GM21515 (cell line): ENCODE measurements at regions not wholly inside any gene's neighbourhood (a gene's known extent, or its start where the extent isn't known, plus 50 kb on each side); places are given as distances from the start of the nearest gene placed in this dataset.

Experiments
- ATAC-seq: cut with Tn5 transposase; IDR thresholded peaks from one replicate; pipeline ENCODE4 v1.9.1; 2021; ENCODE audit not compliant: unreplicated experiment

DNA sequence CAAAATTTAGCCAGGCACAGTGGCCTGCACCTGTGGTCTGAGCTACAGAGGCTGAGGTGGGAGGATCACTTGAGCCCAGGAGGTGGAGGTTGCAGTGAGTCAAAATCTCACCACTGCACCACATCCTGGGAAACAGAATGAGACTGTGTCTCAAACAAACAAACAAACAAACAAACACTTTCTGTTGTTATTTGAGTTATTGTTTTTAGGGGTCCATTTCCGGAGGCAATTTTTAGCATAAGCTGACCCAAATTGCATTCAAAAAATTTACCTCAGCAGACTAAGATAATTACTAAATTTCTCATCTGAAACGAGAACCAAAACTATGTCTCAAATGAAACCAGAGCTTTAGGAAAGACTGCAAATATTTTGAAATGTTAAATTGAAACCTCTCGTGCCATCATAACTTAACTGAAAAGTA lies 1485.1 kb downstream of the EFNA5 start:
- no peak for ATAC-seq

DNA sequence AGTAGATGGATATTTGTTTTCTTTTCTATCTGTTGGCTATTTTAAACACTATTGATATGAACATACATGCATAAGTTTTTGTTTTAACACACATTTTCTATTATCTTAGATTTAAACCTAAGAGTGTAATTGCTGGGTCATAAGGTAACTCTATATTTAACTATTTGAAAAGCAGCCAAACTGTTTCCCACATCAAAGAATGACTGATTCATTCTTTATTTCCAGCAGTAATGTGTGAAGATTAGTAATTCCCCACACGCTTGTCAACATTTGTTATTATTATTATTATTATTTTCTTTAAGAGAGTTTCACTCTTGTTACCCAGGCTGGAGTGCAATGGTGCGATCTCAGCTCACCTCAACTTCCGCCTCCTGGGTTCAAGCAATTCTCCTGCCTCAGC lies 1495.8 kb downstream of the EFNA5 start:
- no peak for ATAC-seq

DNA sequence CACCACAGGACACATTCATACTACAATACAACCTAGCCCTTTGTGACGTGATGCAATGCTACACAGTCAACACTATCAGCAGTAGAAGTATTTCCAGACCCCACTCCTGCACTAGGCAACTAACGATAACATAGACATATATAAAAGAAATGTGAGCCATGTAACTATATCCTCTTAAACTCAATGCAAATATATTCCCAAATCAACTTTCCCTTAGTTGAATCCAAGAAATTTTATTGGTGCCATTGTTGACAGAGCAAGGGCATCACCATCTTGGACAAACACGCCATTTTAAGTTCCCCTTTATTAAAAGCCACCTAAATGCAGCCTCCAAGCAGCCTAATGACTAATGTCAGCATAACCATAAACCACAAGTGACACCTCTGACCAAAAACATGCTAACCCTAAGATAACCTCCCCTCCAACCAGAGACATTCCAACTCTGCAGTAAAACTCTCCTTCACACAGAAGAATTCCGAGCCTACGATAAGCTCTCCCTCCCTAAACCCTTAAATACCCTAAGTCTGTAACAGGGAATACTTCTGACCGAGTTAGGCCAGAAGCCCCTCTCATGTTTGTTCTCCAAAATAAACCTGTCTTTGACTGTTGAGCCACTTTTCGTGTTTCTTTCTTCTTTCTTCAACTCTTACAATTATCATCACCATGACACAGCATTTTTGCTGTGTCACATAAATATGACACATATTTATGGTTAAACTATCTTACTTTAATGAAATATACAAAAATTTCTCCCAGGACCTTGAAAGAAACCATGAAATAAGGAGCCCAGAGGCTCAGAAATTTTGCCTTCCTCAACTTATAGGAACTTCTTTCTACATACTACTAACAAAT lies 1497.8 kb downstream of the EFNA5 start:
- no peak for ATAC-seq

DNA sequence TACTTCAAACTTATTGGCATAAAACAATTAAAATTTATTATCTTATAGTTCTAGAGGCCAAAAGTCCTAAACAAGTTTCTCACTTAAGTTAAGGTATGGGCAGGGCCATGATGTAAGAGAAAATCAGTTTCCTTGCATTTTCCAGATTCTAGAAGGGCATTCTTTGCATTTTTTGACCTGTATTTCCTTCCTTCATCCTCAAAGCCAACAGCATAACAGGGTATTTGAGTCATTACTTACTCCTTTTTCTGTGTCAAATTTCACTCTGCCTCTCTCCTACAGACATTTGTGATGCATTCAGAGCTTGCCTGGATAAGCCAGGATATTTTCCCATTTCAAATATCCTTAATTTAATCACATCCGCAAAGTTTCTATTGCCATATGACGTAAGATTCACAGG lies 1499.0 kb downstream of the EFNA5 start:
- no peak for ATAC-seq

DNA sequence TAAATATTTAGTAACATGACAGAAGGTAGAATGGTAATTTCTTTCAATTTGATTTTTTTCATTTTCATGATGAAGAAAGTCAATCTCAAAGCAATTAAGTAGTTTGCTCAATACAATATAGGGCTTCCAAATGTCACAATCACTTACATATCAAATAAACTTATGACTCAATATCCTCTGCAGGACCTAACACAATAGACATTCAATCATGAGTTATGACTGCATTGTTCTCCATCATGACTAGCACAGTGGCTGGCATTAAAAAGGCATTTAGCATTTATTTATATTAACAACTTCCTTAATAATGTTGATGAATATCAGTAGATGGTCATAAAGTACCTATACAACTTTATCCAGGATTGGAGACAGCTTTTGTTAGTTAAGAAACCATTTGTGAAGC lies 1499.6 kb downstream of the EFNA5 start:
- ATAC-seq, result no peak

DNA sequence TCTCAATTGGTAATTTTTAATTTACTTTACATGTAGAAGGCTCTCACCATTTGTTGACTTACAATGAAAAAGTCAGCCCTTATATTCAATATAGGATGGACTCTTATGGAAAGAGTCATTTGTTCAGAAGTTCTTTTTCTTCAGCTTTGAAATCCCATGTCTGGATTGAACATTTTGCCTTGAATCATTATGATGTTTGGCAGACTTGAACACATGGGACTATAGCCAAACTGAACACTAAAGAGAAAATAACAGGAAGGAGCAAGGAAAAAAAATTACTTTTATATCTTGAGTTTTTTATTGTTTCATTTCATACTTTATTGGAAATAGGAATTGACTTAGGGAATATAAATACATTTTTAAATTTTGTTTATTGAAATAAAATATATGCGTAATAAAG lies 1503.0 kb downstream of the EFNA5 start:
- no peak for ATAC-seq

DNA sequence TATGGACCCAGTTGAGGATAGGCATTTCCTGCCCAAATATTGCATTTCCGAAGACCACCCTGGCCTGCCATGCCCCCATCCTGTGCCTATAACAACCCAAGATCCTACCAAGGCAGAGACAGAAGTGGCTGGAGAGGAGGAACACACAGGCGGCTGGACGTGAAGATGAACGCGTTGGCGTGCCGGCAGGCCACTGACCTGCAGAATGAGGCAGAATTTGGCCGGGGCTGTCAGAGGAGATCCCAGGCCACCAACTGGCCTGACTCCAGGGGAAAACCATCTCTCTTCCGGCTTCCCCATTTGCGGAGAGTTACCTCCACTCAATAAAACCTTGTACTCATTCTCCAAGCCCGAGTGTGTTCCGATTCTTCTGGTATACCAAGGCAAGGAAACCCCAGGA lies 1507.5 kb downstream of the EFNA5 start:
- ATAC-seq, result no peak

DNA sequence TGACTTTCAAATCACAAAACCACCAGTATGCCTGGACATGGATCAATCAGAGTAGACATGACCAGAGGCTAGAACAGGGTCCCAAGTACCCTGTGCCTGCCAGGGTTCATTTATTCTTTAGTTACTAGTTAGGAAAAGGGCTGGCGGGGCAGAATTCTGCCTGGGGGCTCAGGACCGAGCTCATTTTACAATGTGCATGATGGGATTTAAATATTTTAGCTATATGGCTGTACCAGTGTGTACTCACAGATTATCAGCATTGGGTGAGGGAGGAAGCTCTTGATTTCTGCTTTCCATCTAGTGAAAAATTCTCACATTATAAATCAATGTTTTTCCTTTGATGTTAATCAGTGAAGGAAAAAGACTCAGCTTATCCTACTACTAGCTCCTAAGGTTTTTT lies 1511.1 kb downstream of the EFNA5 start:
- ATAC-seq, result no peak

DNA sequence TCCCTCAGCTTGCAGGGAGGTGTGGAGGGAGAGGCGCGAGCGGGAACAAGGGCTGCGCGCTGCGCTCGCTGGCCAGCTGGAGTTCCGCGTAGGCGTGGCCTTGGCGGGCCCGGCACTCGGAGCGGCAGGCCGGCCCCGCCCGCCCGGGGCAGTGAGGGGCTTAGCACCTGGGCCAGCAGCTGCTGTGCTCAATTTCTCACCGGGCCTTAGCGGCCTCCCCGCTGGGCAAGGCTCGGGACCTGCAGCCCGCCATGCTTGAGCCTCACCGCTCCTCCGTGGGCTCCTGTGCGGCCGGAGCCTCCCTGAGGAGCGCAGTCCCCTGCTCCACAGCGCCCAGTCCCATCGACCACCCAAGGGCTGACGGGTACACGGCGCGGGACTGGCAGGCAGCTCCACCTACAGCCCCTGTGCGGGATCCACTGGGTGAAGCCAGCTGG lies 1516.4 kb downstream of the EFNA5 start:
- no peak for ATAC-seq

DNA sequence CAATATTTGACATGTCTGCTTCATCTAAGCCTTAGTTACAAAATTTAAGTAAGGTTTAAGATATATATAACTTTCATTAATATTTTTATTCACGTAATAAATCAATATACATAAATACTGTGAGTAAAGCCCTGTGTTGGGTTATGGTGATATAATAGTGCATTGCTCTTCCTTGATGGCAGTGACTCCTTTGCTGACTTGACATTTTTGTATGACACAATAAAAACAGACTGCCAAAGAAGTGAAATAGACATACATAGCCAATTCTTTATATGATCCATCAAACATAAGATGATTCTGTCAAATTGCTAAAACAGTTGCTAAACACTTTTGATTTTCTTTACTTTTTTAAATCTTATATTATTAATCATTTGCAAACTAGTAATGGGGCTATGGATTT lies 1518.2 kb downstream of the EFNA5 start:
- no peak for ATAC-seq

DNA sequence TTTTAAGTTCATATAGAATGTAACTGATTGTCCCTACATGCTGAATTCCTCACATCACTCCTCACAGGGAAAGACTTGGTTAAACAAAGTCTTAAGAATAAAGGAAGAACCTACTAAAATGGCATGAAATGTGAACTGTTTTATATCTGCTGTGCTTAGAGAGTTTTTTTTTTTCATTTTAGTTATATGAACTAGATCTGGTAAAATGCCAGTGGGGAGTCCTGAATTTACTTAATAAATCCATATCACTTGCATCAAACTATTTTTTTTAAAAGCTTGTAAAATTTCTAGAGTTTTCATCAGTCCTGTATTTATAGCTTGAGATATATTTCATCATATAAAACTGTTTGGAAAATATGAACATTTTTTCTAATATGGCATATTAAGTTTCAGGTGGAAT lies 1528.6 kb downstream of the EFNA5 start:
- ATAC-seq, result no peak

DNA sequence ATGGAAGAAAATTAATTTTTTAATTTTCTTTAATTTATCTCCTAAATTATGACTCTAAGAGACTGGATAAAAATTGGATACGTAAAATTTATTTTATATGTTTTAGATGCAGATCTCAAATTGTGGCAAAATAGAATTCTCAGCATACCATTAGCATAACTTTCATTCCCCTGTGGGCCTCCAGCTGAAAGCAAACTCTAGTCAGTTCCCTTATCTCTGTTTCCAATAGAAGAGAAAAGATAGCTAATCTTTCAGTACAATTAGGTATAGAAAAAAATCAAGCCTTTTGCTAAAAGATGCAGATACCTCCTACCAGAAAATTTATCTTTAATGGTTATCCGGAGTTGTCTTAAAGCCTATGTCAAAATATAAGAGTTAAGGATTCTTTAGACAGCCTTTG lies 1530.6 kb downstream of the EFNA5 start:
- no peak for ATAC-seq

DNA sequence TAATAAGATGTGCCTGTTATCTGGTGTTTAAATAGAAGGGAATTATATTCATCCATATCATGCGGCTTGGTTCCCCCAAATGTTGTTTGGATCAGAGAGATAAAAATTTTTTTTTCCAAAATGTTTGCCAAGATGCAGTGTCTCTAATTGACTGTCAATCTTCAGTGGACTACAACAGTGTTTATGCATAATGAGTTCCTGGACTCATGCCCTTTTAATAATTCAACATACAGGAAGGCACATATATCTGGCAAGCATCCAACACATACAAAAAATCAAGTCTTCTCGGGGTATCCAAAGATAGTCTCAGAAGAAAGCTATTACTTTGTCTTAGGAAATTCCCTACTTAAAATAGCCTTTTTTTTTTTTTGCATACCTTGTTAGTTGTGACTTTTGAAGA lies 1534.7 kb downstream of the EFNA5 start:
- no peak for ATAC-seq

DNA sequence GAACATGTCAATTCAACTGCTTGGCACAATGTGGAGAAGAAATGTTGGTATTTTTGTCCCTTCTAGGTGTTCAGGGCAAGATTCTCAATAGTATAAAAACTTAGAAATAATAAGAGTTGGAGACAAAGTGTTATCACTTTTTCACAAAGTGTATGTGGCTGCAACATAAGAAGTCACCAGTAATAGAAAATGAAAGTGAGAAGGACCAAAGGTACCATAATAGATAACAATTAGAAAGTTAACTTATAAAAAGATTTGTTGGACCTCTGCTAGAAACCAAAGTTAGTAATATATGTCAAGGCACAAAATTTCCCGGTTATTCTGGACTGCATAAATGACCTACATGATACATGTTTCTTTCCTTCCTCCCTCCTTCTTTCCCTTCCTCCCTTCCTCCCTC lies 1535.3 kb downstream of the EFNA5 start:
- no peak for ATAC-seq

DNA sequence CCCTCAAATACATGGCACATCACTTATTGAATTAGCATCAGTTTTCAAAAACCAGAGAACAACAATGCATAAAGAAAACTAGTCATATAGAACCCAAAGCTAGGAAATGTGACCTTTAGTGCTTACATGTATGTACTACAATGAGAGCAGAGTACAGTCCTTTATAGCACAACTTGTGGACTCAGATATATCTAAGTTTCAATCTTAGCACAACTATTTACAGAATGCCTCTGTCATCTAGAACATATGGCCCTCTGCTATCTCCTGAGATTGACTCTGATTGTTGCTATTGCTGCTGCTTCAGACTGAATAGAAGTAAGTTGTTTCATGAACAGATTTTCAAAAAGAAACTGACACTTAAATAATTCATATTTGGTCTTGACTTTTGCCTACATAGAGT lies 1536.2 kb downstream of the EFNA5 start:
- no peak for ATAC-seq

DNA sequence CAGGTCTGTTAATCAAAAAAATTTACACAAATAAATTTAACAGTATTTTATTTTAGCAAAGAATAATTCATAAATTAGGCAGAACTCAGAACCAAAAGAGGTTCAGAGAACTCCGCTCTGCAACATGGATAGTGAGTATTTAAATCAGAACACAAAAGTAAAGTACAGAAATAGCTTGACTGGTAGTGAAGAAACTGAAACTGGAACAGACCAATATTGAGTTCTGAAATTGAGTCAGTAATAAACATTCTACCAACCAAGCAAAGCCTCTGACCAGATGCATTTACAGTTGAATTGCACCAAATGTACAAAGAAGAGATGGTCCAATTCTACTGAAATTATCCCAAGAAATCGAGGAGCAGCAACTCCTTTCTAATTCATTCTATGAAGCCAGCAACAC lies 1542.8 kb downstream of the EFNA5 start:
- ATAC-seq, result peak; percentile 85

DNA sequence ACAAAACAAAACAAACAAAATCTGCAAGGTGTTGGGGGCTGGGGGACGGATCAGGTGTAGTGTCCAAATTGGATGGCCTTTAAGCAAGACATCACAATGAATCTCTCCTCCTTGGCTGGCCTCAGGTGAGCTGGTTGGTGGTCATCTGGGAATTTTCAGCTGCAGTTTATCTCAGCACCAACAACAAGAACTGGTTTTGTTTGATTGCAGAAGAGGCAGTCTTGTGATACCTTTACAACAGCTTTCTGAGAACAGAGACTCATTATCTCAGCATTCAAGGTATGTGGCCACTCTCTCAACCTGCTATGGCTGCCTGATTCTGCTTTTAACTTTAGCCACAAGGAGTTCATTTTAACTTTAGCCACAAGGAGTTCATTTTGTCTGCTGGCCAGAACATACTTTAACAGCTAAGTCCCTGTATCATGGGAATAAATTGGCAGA lies 1543.4 kb downstream of the EFNA5 start:
- ATAC-seq, result peak; percentile 68

DNA sequence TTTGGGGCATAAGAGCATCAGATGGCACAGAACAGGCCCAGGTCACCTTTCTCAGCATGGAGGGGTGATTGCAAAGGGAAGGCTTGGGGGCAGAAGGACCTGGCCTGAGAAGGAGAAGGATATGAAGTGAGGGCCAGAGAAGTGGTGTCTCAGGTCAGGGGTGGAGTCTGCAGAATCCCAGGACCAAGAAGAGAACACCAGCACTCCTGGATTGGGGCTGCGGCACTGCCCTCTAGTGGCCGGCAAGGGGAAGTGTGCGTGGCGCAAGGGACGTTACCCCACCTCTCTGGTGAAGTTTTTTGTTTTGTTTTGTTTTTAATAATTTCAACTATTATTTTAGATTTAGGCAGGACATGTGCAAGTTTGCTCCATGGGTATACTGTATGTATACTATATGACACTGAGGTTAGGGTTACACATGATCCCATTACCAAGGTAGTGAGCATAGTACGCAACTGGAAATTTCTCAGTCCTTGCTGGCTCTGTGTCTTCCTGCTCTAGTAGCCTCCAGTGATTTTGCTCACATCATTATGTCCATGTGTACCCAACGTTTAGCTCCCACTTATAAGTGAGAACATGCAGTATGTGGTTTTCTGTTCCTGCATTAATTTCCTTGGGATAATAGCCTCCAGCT lies 1548.6 kb downstream of the EFNA5 start:
- peak; percentile 84 for ATAC-seq

DNA sequence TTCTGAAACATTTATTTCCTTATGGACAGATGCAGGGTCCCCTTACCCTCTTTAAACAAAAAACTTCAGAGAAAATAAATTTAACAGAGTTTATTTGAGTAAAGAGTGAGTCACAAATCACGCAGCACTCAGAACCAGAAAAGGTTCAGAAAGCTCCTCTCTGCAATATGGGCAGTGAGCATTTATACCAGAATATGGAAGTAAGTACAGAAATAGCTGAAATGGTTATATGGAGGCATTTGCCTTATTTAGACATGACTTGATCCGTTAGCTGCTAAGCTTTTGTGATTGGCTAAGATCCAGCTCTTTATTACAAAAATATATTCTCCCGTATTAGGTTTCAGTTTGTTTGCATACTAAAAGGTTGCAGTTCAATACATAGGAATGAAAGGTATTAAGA lies 1554.1 kb downstream of the EFNA5 start:
- no peak for ATAC-seq

DNA sequence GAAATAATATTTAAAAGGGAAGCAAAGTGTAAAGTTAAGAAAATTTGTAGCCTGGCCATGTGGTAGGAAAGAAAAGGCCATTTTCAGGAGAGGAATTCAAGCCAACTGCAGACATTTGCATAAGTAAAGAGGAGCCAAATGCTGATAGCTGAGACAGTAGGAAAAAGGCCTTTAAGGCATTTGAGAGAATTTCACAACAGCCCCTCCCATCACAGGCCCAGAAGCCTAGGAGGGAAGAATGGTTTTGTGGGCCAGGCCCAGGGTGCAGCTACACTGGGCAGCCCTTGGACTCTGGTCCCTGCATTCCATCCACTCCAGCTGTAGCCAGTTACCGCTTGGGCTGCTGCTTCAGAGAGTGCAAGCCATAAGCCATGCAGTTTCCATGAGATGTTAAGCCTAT lies 1556.8 kb downstream of the EFNA5 start:
- ATAC-seq, result no peak

DNA sequence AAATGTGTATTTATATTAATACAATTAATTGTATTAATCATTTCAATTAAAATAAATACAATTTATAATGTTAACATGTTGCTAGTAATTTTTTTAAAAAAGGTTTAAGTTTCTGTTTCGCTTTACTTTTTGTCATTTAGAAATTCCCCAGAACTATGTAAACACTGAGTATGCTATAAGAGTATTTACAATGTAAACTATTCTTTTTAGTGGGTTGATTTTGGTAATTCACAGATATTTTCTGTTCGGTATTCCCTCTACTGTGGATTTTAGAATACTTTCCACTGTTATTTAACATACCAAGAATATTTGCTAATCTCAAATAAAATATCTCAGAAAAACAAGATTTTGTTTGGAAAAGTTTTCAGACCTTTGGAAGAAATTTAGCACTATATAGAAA lies 1564.4 kb downstream of the EFNA5 start:
- ATAC-seq, result no peak

DNA sequence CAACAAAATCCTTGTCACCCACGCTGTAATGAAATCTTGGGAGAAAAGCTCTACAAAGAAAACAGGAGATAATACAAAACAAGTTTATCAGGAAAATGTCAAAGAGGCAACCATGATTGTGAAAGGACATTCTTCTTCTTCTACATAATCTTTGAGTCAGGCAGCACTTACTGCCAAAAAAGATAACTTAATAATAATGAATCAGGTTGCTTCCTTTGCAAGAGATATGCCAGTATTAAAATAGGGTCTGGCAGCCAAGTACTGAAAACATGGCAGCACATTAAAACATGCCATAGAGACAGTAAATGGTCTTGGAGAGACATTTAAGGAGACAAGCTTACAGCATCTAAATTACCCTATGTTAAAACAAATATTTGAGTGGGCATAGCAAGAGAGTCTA lies 1573.4 kb downstream of the EFNA5 start:
- no peak for ATAC-seq

DNA sequence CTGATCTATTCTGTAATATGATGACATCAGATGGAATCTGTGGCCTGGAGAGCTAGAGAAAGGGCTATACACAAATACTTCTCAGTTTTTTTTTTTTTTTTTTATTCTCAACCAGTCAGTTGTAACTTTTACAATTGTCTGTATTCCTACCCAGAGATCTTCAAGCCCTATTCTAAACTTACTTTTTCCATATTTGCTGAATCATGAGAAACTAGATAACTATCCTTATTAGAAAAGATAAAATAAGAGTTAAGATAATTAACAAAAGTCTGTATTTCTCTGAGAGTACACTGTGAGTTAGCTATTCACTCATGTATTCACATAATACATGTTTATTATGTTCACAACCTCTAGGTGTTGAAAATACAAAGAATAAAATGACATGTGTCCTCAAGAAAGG lies 1575.9 kb downstream of the EFNA5 start:
- no peak for ATAC-seq
